ENCODE measurements at regions not wholly inside any gene's neighbourhood (a gene's known extent, or its start where the extent isn't known, plus 50 kb on each side); places are given as distances from the start of the nearest gene placed in this dataset.

- no peak for TF ChIP-seq CTCF (IDR thresholded peaks at IDR 0.05; ENCODE audit: insufficient read depth, low read depth, low read length, missing control alignments)
- no peak for DNase-seq (ENCODE audit: low read depth)
These were observed 628.7 kb downstream of the RPS29 start for GRCh38 chr14:48957486-48957885.

GRCh38 chr14:48955857-48956256, 630.3 kb downstream of the RPS29 start:
- DNase-seq (ENCODE audit: low read depth): no peak
- no peak for TF ChIP-seq CTCF (IDR thresholded peaks at IDR 0.05; ENCODE audit: insufficient read depth, low read depth, low read length, missing control alignments)
- no peak overlapping the region for H3K4me3 ChIP-seq (ENCODE audit: low read depth, low read length)

More at GRCh38 chr14:48957486-48957885, 628.7 kb downstream of the RPS29 start:
- no peak overlapping the region for H3K4me3 ChIP-seq (ENCODE audit: low read depth, low read length)

GRCh38 chr14:48954446-48954845, 631.7 kb downstream of the RPS29 start:
- TF ChIP-seq CTCF (IDR thresholded peaks at IDR 0.05; ENCODE audit: insufficient read depth, low read depth, low read length, missing control alignments): no peak
- H3K4me3 ChIP-seq (ENCODE audit: low read depth, low read length): no peak overlapping the region
- no peak for DNase-seq (ENCODE audit: low read depth)

GRCh38 chr14:48944809-48945208, 641.4 kb downstream of the RPS29 start:
- TF ChIP-seq CTCF (IDR thresholded peaks at IDR 0.05; ENCODE audit: insufficient read depth, low read depth, low read length, missing control alignments): no peak
- no peak for DNase-seq (ENCODE audit: low read depth)

GRCh38 chr14:48943913-48944312, 642.3 kb downstream of the RPS29 start:
- TF ChIP-seq CTCF (IDR thresholded peaks at IDR 0.05; ENCODE audit: insufficient read depth, low read depth, low read length, missing control alignments): no peak
- DNase-seq (ENCODE audit: low read depth): no peak
- H3K4me3 ChIP-seq (ENCODE audit: low read depth, low read length): no peak overlapping the region

More at GRCh38 chr14:48944809-48945208, 641.4 kb downstream of the RPS29 start:
- H3K4me3 ChIP-seq (ENCODE audit: low read depth, low read length): no peak overlapping the region

GRCh38 chr14:48937541-48938195, 648.5 kb downstream of the RPS29 start:
- no peak for TF ChIP-seq CTCF (IDR thresholded peaks at IDR 0.05; ENCODE audit: insufficient read depth, low read depth, low read length, missing control alignments)
- no peak overlapping the region for H3K4me3 ChIP-seq (ENCODE audit: low read depth, low read length)
- DNase-seq (ENCODE audit: low read depth): no peak

GRCh38 chr14:48936849-48937248, 649.3 kb downstream of the RPS29 start:
- no peak overlapping the region for H3K4me3 ChIP-seq (ENCODE audit: low read depth, low read length)
- no peak for DNase-seq (ENCODE audit: low read depth)
- no peak for TF ChIP-seq CTCF (IDR thresholded peaks at IDR 0.05; ENCODE audit: insufficient read depth, low read depth, low read length, missing control alignments)
